Stomach (tissue), 4 donors: ENCODE measurements at regions not wholly inside any gene's neighbourhood (a gene's known extent, or its start where the extent isn't known, plus 50 kb on each side); places are given as distances from the start of the nearest gene placed in this dataset.

Experiments
- CTCF ChIP-seq, 7 experiments: fragments of 450-650 bp in 4 of 7; fragments of 200-600 bp in 3 of 7; sonication (generic) in 3 of 7; IDR thresholded peaks; one replicate each; pipeline ENCODE4 v1.5.1; 2016 to 2019; ENCODE audit warnings: antibody characterized with exemption in 7 of 7, control low read depth in 2 of 7, mild to moderate bottlenecking in 1 of 7
- EP300 ChIP-seq: sonication (generic); formaldehyde crosslinking; IDR thresholded peaks from one replicate; pipeline ENCODE4 v1.6.1; 2017; ENCODE audit warnings: antibody characterized with exemption
- POLR2A ChIP-seq, 4 donors: fragments of 450-650 bp; IDR thresholded peaks; one replicate each; pipeline ENCODE4 v1.6.1; 2016; ENCODE audit warnings: antibody characterized with exemption in 4 of 4, control low read depth in 2 of 4, mild to moderate bottlenecking in 1 of 4, moderate library complexity in 1 of 4
- POLR2AphosphoS5 ChIP-seq, 3 donors: sonication (generic); formaldehyde crosslinking; IDR thresholded peaks; one replicate each; pipeline ENCODE4 v1.6.1; 2016; ENCODE audit warnings: antibody characterized with exemption in 3 of 3

- TF ChIP-seq CTCF (IDR thresholded peaks at IDR 0.05), result no peak
- no peak for TF ChIP-seq POLR2AphosphoS5 (IDR thresholded peaks at IDR 0.05)
- TF ChIP-seq POLR2A (IDR thresholded peaks at IDR 0.05), result no peak
- TF ChIP-seq EP300, result no peak
Measured at GRCh38 chr2:155866477-155866876, 466.0 kb downstream of the NR4A2 start.
